Esophagus (tissue), 2 donors: ENCODE measurements at regions not wholly inside any gene's neighbourhood (a gene's known extent, or its start where the extent isn't known, plus 50 kb on each side); places are given as distances from the start of the nearest gene placed in this dataset.

Experiments used
- H3K27ac ChIP-seq, 2 donors: one replicate each; pipeline ENCODE4 v1.5.1; 2013; ENCODE audit warnings: low read depth in 2 of 2, mild to moderate bottlenecking in 2 of 2, inconsistent platforms in 1 of 2, low read length in 1 of 2, moderate library complexity in 1 of 2
- H3K27me3 ChIP-seq, 2 donors: one replicate each; pipeline ENCODE4 v1.6.1; 2013; ENCODE audit warnings: low read length in 2 of 2, control low read depth in 1 of 2, mild to moderate bottlenecking in 1 of 2; ENCODE audit not compliant: insufficient read depth in 2 of 2, control insufficient read depth in 1 of 2
- H3K36me3 ChIP-seq, 2 donors: one replicate each; pipeline ENCODE4 v1.6.1; 2013; ENCODE audit warnings: low read length in 1 of 2; ENCODE audit not compliant: control insufficient read depth in 2 of 2, insufficient read depth in 2 of 2
- H3K4me1 ChIP-seq, 2 donors: one replicate each; pipeline ENCODE4 v1.6.1; 2013; ENCODE audit warnings: low read length in 1 of 2; ENCODE audit not compliant: control insufficient read depth in 2 of 2, insufficient read depth in 2 of 2
- H3K4me3 ChIP-seq, 2 donors: one replicate each; pipeline ENCODE4 v1.5.1; 2013; ENCODE audit warnings: low read length in 2 of 2, mild to moderate bottlenecking in 2 of 2, low read depth in 1 of 2, moderate library complexity in 1 of 2
- H3K9me3 ChIP-seq, 2 donors: one replicate each; pipeline ENCODE4 v1.6.1; 2013; ENCODE audit warnings: mild to moderate bottlenecking in 2 of 2, low read depth in 1 of 2, low read length in 1 of 2, moderate library complexity in 1 of 2; ENCODE audit not compliant: control insufficient read depth in 2 of 2, insufficient read depth in 1 of 2
- WGBS, 2 donors: extraction: QIAGEN DNeasy Blood & Tissue Kit; methylation state at CpG; one replicate each; pipeline ENCODE4 v1.1.7; 2013; 5-methylcytosine and 5-hydroxymethylcytosine counted together
- donor health status: healthy with polysubstance abuse.
- donor health status: Bipolar disorder and iron deficiency.

- H3K27me3 ChIP-seq: no peaks in the 10 kb centered on the region
- 91 to 92% methylated on average over 5 of the region's 5 CpGs for WGBS, 2 donors
- H3K36me3 ChIP-seq: no peaks in the 10 kb centered on the region
- H3K4me3 ChIP-seq: no peak overlapping the region
- H3K27ac ChIP-seq: no peak overlapping the region
- peaks cover 0 to 2% of the 10 kb centered on the region in 2 donors for H3K4me1 ChIP-seq
- H3K9me3 ChIP-seq: peaks cover 13 to 15% of the 10 kb centered on the region in 2 donors
Measured at GRCh38 chr10:130230036-130230435, 93.8 kb downstream of the GLRX3 start.

- peaks cover 0 to 2% of the 10 kb centered on the region in 2 donors for H3K4me1 ChIP-seq
- no peak overlapping the region for H3K27ac ChIP-seq
- 75 to 78% methylated on average over 5 to 6 of the region's 6 CpGs for WGBS, 2 donors
- peaks cover 15 to 16% of the 10 kb centered on the region in 2 donors for H3K9me3 ChIP-seq
- no peak overlapping the region for H3K4me3 ChIP-seq
- no peaks in the 10 kb centered on the region for H3K36me3 ChIP-seq
- no peaks in the 10 kb centered on the region for H3K27me3 ChIP-seq
Measured at GRCh38 chr10:130230611-130231010, 94.4 kb downstream of the GLRX3 start.

DNA sequence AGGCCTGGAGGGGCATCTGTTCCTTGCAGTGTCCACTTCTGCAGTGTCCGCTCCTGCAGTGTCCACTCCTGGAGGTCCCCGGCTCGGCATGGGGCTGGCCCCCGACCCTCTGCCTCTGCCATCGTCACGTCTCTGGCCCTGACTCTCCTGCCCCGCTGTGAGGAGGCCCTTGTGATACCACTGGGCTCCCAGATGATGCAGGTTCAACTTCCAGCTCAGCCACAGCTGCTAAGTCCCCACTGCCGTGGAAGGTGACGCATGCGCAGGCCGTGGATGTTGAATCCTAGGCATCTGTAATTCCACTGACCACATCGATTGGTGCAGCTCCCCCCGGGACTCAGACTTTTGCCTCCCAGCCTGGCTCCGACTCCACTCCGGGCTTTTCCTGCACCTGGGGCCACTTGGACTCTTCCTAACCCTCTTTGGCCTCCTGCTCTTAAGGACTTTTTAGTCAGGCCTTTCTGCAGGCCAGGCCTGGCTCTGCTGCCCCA, 95.1 kb downstream of the GLRX3 start:
- Histone ChIP-seq H3K27ac (no peak overlapping the region), H3K27me3 (no peaks in the 10 kb centered on the region), H3K9me3 (peaks cover 15 to 16% of the 10 kb centered on the region in 2 donors), H3K4me3 (no peak overlapping the region), H3K36me3 (no peaks in the 10 kb centered on the region), H3K4me1 (peaks cover 0 to under 1% of the 10 kb centered on the region in 2 donors)
- 89 to 90% methylated on average over 15 of the region's 15 CpGs for WGBS, 2 donors

DNA sequence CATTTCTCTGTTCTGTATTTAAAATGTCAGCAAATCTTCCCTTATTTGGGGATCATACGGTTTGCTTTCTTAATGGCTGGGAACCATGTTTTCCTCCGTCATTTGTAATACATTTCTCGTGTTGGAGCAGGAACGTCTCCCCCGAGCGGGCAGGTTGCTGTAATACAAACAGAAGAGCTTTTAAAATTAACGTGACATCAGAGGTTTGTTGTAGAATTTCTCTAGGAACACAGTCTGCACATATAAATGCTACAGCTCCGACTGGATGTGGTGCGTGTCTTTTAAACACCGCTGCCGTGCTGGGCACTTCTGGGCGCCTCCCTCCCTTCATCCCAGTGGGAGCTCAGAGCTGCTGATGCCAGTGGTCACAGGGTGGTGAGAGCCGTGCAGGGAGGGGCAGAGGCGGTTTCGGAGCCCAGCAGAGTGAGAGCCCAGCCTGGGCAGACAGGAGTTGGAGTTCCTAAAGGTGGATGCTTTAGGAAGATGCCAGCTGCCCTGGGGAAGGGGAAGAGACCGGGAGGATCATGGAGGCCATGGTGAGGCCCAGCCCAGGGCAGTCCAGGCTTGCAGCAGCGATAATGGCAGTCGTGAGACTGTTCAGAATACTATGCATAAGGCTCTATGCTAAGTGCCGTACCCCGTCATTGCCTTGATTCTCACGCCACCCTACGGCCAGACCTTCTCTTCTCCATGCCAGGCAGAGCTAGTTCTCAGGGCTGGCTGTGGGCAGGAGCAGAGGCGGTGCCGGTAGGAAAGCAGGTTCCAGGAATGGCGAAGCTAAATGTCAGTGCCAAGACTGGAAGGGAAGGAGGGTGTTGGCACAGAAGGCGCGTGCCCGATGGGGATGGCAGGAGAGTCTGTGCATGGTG, 96.2 kb downstream of the GLRX3 start:
- Histone ChIP-seq H3K36me3 (no peaks in the 10 kb centered on the region), H3K4me1 (no peaks in the 10 kb centered on the region), H3K9me3 (peaks cover 9 to 18% of the 10 kb centered on the region in 2 donors), H3K27me3 (no peaks in the 10 kb centered on the region), H3K27ac (no peak overlapping the region), H3K4me3 (no peak overlapping the region)
- WGBS, 2 donors: 78 to 80% methylated on average over 28 of the region's 28 CpGs

GRCh38 chr10:130233035-130233360, 96.8 kb downstream of the GLRX3 start:
- H3K27ac ChIP-seq: no peak overlapping the region
- no peak overlapping the region for H3K4me3 ChIP-seq
- no peaks in the 10 kb centered on the region for H3K27me3 ChIP-seq
- peaks cover 4 to 14% of the 10 kb centered on the region in 2 donors for H3K9me3 ChIP-seq
- no peaks in the 10 kb centered on the region for H3K36me3 ChIP-seq
- WGBS, 2 donors: 90% methylated on average over 14 of the region's 14 CpGs
- no peaks in the 10 kb centered on the region for H3K4me1 ChIP-seq

GRCh38 chr10:130233426-130233825, 97.2 kb downstream of the GLRX3 start:
- H3K27me3 ChIP-seq: no peaks in the 10 kb centered on the region
- no peaks in the 10 kb centered on the region for H3K4me1 ChIP-seq
- H3K4me3 ChIP-seq: no peak overlapping the region
- WGBS, 2 donors: 88% methylated on average over 8 of the region's 8 CpGs
- H3K27ac ChIP-seq: no peak overlapping the region
- H3K36me3 ChIP-seq: no peaks in the 10 kb centered on the region
- H3K9me3 ChIP-seq: peaks cover 4 to 14% of the 10 kb centered on the region in 2 donors

DNA sequence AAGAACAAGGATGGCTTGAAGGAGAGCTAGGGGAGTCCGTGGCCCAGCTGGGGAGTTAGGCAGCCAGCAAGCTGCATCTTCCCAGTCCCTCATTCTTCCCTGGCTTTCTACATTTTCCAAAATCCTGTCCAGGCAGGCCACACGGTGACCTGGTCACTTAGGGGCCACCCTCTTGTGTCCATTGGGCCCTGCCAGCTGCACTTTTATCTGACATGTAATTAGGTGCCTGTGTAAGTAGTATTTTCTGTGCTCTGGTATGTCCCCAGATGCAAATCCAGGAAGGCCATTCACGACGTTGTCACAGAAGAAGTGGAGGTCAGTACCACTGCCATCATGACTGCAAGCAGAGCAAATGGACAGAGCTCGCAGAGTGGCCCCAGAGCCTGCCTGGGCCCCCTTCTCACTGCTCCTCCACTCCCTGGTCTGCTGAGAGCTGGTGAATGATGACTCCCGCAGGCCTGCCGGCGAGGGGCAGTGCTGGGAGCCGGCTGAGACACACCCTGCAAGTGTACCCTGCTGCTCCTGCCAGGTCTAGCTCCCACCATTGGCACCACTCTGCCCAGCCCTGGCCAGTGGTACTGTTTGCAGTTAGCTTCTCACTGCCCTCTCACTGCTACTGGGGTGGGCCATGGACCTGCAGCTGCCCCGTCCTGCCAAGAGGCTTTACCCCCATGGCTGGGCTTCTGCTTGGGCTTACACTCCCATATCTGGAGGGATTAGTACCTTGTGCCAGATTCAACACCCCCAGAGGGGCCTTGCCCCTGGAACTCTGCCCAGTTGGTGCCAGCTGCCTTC, 98.2 kb downstream of the GLRX3 start:
- 78% methylated on average over 10 of the region's 10 CpGs for WGBS, 2 donors
- Histone ChIP-seq H3K27me3 (no peaks in the 10 kb centered on the region), H3K4me1 (no peaks in the 10 kb centered on the region), H3K36me3 (no peaks in the 10 kb centered on the region), H3K4me3 (no peak overlapping the region), H3K27ac (no peak overlapping the region), H3K9me3 (peaks cover 4 to 14% of the 10 kb centered on the region in 2 donors)

DNA sequence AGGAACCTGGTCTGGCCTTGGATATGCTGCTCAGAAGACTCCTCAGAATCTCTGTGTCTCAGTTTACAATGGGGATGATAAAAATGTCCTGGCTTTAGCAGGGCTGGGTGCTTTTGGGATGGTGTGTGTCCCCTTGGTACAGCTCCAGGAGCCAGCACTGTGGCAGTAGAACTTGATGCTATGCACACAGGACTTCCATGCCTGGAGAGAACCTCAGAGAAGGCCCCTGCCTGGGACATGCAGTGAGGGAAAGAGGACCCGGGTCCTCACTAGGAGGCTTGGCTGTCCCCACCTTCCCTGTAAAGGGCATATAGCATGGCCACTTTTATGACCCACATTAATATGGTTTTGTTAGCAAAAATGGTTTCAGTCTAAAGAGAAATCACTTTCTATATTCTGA, 100.5 kb downstream of the GLRX3 start:
- H3K36me3 ChIP-seq: no peaks in the 10 kb centered on the region
- peaks cover 4 to 9% of the 10 kb centered on the region in 2 donors for H3K9me3 ChIP-seq
- H3K27ac ChIP-seq: no peak overlapping the region
- H3K4me3 ChIP-seq: no peak overlapping the region
- WGBS, 2 donors: 85 to 92% methylated on average over 1 of the region's 1 CpG
- no peaks in the 10 kb centered on the region for H3K4me1 ChIP-seq
- H3K27me3 ChIP-seq: no peaks in the 10 kb centered on the region

GRCh38 chr10:130240409-130240808, 104.2 kb downstream of the GLRX3 start:
- no peak overlapping the region for H3K27ac ChIP-seq
- no peaks in the 10 kb centered on the region for H3K4me1 ChIP-seq
- H3K27me3 ChIP-seq: no peaks in the 10 kb centered on the region
- H3K9me3 ChIP-seq: peaks cover 8 to 17% of the 10 kb centered on the region in 2 donors
- WGBS, 2 donors: 96% methylated on average over 2 of the region's 2 CpGs
- H3K36me3 ChIP-seq: no peaks in the 10 kb centered on the region
- H3K4me3 ChIP-seq: no peak overlapping the region
